ENCODE measurements at regions not wholly inside any gene's neighbourhood (a gene's known extent, or its start where the extent isn't known, plus 50 kb on each side); places are given as distances from the start of the nearest gene placed in this dataset.

GRCh38 chr12:3416159-3416558 lies 74.8 kb upstream of the PRMT8 start (continued):
- no peak for TF ChIP-seq MAX (IDR thresholded peaks at IDR 0.05)
- TF ChIP-seq FOXA2 (IDR thresholded peaks at IDR 0.05) = no peak
- no peak for TF ChIP-seq RAD21 (IDR thresholded peaks at IDR 0.05)

GRCh38 chr12:3416670-3417069 lies 74.3 kb upstream of the PRMT8 start:
- H3K4me3 ChIP-seq (ENCODE audit: low read depth in 1 of 3, low read length in 3 of 3) = no peak overlapping the region
- H3K27ac ChIP-seq (ENCODE audit: low read depth in 1 of 2, low read length in 2 of 2) = no peak overlapping the region
- H3K36me3 ChIP-seq (ENCODE audit: control insufficient read depth in 4 of 4, insufficient read depth in 3 of 4, low read depth in 1 of 4, low read length in 3 of 4) = no peaks in the 10 kb centered on the region
- H3K9me3 ChIP-seq (ENCODE audit: control insufficient read depth in 4 of 4, low read length in 3 of 4) = no peaks in the 10 kb centered on the region
- DNase-seq (ENCODE audit: low spot score) = no peak
- TF ChIP-seq HNF4G (IDR thresholded peaks at IDR 0.05) = no peak
- no peak for TF ChIP-seq SP1 (IDR thresholded peaks at IDR 0.05)
- no peak for TF ChIP-seq ZBTB33 (IDR thresholded peaks at IDR 0.05)
- 90% methylated on average over 1 of the region's 1 CpG for WGBS
- no peak overlapping the region for H3K9ac ChIP-seq (ENCODE audit: low read depth in 1 of 2, low read length in 2 of 2)
- H3K4me1 ChIP-seq (ENCODE audit: control insufficient read depth in 4 of 4, insufficient read depth in 4 of 4, low read length in 3 of 4) = no peaks in the 10 kb centered on the region
- peaks cover 0 to 7% (median 4%) of the 10 kb centered on the region in 4 donors for H3K27me3 ChIP-seq (ENCODE audit: control insufficient read depth in 4 of 4, insufficient read depth in 4 of 4, low read length in 3 of 4)

GRCh38 chr12:3417113-3417512 lies 73.9 kb upstream of the PRMT8 start:
- 80% methylated on average over 3 of the region's 3 CpGs for WGBS
- H3K9me3 ChIP-seq (ENCODE audit: control insufficient read depth in 4 of 4, low read length in 3 of 4) = no peaks in the 10 kb centered on the region
- no peak overlapping the region for H3K9ac ChIP-seq (ENCODE audit: low read depth in 1 of 2, low read length in 2 of 2)
- H3K27ac ChIP-seq (ENCODE audit: low read depth in 1 of 2, low read length in 2 of 2) = no peak overlapping the region
- DNase-seq (ENCODE audit: low spot score) = no peak
- H3K36me3 ChIP-seq (ENCODE audit: control insufficient read depth in 4 of 4, insufficient read depth in 3 of 4, low read depth in 1 of 4, low read length in 3 of 4) = no peaks in the 10 kb centered on the region
- H3K4me1 ChIP-seq (ENCODE audit: control insufficient read depth in 4 of 4, insufficient read depth in 4 of 4, low read length in 3 of 4) = no peaks in the 10 kb centered on the region
- peaks cover 0 to 7% (median 4%) of the 10 kb centered on the region in 4 donors for H3K27me3 ChIP-seq (ENCODE audit: control insufficient read depth in 4 of 4, insufficient read depth in 4 of 4, low read length in 3 of 4)
- TF ChIP-seq, protein P1, sequence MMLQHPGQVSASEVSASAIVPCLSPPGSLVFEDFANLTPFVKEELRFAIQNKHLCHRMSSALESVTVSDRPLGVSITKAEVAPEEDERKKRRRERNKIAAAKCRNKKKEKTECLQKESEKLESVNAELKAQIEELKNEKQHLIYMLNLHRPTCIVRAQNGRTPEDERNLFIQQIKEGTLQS (IDR thresholded peaks at IDR 0.05) = no peak
- TF ChIP-seq HNF4G (IDR thresholded peaks at IDR 0.05) = no peak
- TF ChIP-seq HNF4A (conservative IDR thresholded peaks at IDR 0.05) = no peak
- no peak for TF ChIP-seq FOXA1 (IDR thresholded peaks at IDR 0.05)
- no peak for TF ChIP-seq EGR1 (IDR thresholded peaks at IDR 0.05; ENCODE audit: low read depth in 2 of 2)
- TF ChIP-seq YY1 (IDR thresholded peaks at IDR 0.05) = no peak
- no peak for TF ChIP-seq SP1 (IDR thresholded peaks at IDR 0.05)
- no peak for TF ChIP-seq GABPA (IDR thresholded peaks at IDR 0.05 in 1 of 2, conservative IDR thresholded peaks at IDR 0.05 in 1 of 2)
- TF ChIP-seq TAF1 (conservative IDR thresholded peaks at IDR 0.05) = no peak
- TF ChIP-seq, protein P2, sequence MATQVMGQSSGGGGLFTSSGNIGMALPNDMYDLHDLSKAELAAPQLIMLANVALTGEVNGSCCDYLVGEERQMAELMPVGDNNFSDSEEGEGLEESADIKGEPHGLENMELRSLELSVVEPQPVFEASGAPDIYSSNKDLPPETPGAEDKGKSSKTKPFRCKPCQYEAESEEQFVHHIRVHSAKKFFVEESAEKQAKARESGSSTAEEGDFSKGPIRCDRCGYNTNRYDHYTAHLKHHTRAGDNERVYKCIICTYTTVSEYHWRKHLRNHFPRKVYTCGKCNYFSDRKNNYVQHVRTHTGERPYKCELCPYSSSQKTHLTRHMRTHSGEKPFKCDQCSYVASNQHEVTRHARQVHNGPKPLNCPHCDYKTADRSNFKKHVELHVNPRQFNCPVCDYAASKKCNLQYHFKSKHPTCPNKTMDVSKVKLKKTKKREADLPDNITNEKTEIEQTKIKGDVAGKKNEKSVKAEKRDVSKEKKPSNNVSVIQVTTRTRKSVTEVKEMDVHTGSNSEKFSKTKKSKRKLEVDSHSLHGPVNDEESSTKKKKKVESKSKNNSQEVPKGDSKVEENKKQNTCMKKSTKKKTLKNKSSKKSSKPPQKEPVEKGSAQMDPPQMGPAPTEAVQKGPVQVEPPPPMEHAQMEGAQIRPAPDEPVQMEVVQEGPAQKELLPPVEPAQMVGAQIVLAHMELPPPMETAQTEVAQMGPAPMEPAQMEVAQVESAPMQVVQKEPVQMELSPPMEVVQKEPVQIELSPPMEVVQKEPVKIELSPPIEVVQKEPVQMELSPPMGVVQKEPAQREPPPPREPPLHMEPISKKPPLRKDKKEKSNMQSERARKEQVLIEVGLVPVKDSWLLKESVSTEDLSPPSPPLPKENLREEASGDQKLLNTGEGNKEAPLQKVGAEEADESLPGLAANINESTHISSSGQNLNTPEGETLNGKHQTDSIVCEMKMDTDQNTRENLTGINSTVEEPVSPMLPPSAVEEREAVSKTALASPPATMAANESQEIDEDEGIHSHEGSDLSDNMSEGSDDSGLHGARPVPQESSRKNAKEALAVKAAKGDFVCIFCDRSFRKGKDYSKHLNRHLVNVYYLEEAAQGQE (IDR thresholded peaks at IDR 0.05) = no peak
- no peak overlapping the region for H3K4me3 ChIP-seq (ENCODE audit: low read depth in 1 of 3, low read length in 3 of 3)
